ENCODE measurements at regions not wholly inside any gene's neighbourhood (a gene's known extent, or its start where the extent isn't known, plus 50 kb on each side); places are given as distances from the start of the nearest gene placed in this dataset.
"Not testable (repeated sequence)": the region's sequence is repeated elsewhere in the genome, so short reads cannot be mapped to it uniquely, and the experiment has no call there.

DNA sequence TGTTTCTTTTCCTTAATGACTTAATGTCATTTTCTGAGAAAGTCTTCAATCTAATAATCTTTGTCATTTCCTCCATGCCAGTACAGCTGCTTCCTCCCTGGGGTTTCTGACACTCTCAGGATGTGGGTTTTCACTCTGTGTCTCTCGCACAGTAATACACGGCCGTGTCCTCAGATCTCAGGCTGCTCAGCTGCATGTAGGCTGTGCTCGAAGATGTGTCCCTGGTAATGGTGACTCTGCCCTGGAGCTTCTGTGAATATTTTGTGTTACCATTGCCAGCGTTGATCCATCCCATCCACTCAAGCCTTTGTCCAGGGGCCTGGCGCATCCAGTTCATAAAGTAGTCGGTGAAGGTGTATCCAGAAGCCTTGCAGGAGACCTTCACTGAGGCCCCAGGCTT, 97.6 kb downstream of the OR4M2 start:
- H3K36me3 Mint-ChIP-seq (ENCODE audit: low read depth); intact Hi-C loops (cut with micrococcal nuclease); POLR2A ChIA-PET; H3K27ac Mint-ChIP-seq; H3K4me1 Mint-ChIP-seq (ENCODE audit: low read depth); H3K27me3 Mint-ChIP-seq; H3K4me3 Mint-ChIP-seq; DNase-seq; CTCF ChIA-PET; H3K9me3 Mint-ChIP-seq: not testable (repeated sequence)
- ATAC-seq, result peak; percentile 25

DNA sequence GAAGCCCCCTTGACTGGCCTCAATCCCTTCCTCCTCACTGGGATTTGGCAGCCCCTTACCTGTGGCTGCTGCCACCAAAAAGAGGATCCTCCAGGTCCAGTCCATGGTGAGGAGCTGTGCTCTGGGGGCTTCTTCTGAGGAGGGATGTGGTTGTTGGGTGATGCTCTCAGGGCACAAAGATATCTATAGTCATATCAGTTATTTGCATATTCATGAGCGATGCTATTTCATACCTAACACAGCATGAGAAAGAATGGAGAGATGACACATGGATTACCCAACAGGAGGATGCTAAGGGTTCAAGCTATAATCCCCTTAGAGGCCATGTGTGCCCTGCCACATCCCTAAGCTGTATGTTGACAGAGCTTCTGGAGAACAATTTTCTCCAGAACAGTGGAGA, 98.1 kb downstream of the OR4M2 start:
- POLR2A ChIA-PET; H3K36me3 Mint-ChIP-seq (ENCODE audit: low read depth); H3K4me3 Mint-ChIP-seq; CTCF ChIA-PET; H3K4me1 Mint-ChIP-seq (ENCODE audit: low read depth); H3K27me3 Mint-ChIP-seq; intact Hi-C loops (cut with micrococcal nuclease); H3K9me3 Mint-ChIP-seq; H3K27ac Mint-ChIP-seq; DNase-seq: not testable (repeated sequence)
- peak; percentile 71 for ATAC-seq

DNA sequence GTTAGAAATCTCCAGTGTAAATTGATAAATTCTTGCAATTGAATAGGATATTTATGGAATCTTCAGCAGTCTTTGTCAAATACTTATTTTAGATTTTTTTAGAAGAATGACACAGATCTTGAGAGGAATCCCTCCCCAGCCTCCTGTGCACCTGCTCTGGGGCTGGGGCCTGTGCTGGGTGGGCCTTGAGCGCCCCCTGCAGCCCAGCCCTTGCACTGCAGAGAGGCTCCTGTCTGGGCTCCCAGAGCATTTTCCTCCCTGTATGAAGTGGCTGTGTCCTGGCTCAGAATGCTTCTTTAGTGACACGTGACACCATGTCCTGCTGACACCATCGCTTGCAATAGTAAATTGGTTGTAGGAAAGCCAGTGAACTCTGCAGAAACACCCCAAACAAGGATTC, 98.7 kb downstream of the OR4M2 start:
- POLR2A ChIA-PET; intact Hi-C loops (cut with micrococcal nuclease); DNase-seq; H3K4me3 Mint-ChIP-seq; H3K9me3 Mint-ChIP-seq; H3K36me3 Mint-ChIP-seq (ENCODE audit: low read depth); H3K4me1 Mint-ChIP-seq (ENCODE audit: low read depth); ATAC-seq; H3K27me3 Mint-ChIP-seq; CTCF ChIA-PET; H3K27ac Mint-ChIP-seq: not testable (repeated sequence)

DNA sequence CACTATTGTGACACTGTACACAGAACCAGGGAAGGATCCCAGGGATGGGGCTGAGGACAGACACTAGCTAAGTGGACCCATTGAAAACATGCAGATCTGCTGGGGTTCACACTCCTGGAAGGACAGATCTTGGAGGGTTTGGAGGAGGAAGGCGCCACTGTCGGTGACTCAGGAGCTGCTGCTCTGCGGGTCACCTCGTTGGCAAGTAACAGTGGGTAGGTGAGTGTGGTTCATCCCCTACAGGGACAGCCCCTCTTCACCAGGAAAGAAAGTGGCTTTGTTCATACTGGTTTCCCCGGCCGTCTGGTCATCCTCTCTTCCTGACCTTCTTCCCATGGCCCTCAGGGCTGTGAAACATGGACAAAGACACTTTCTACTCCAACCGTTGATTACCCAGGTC, 100.3 kb downstream of the OR4M2 start:
- H3K27me3 Mint-ChIP-seq; CTCF ChIA-PET; H3K9me3 Mint-ChIP-seq; intact Hi-C loops (cut with micrococcal nuclease); POLR2A ChIA-PET; H3K36me3 Mint-ChIP-seq (ENCODE audit: low read depth); ATAC-seq; H3K4me1 Mint-ChIP-seq (ENCODE audit: low read depth); H3K4me3 Mint-ChIP-seq; H3K27ac Mint-ChIP-seq; DNase-seq: not testable (repeated sequence)

DNA sequence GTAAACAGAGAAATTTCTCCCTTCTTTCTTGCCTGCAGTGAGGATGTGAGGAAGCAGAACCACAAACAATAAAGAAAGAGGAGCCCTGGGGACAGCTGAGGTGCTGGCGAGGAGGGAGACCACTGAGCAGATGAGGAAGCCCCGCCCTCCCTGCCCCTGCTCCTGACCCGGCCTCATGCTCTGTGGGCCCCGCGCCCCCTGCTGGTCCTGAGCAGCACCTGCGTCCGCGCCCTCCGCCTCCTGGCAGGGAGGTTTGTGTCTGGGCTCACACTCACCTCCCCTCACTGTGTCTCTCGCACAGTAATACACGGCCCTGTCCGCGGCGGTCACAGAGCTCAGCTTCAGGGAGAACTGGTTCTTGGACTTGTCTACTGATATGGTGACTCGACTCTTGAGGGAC, 104.4 kb downstream of the OR4M2 start:
- ATAC-seq; H3K27me3 Mint-ChIP-seq; POLR2A ChIA-PET; H3K27ac Mint-ChIP-seq; DNase-seq; intact Hi-C loops (cut with micrococcal nuclease); CTCF ChIA-PET; H3K9me3 Mint-ChIP-seq; H3K4me1 Mint-ChIP-seq (ENCODE audit: low read depth); H3K4me3 Mint-ChIP-seq; H3K36me3 Mint-ChIP-seq (ENCODE audit: low read depth): not testable (repeated sequence)

DNA sequence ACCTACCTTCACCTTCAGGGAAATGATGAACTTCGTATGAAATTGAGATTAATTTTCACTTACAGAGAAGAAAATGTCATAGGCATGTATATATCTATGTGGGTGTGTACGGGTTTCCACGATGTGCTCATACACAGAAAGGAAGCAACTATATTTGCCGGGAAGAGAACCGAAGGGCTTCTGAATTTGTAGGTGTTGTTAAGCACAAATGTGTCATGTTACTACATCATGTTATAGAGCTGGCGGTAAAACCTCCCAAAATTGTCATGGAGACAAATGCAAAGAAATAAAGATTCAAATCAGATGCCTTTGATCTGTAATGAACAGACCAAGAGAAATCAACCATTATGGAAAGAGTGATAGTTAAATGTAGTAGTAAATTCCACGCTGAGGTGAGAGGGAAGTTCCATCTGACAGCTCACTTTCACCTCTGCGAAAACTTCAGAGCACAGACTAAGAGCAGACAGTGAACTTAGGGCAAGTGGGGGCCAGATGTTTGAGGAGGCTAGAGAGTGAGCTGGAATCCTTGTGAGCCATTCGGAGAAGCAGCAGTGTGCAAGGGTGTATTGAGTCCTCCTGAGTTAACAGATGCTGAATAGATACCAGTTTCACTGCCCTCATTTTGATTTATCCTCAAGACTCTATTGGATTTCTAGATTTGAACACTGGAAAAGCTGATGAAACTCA, 106.7 kb downstream of the OR4M2 start:
- H3K4me1 Mint-ChIP-seq (ENCODE audit: low read depth); H3K27ac Mint-ChIP-seq; POLR2A ChIA-PET; H3K27me3 Mint-ChIP-seq; H3K9me3 Mint-ChIP-seq; H3K4me3 Mint-ChIP-seq; intact Hi-C loops (cut with micrococcal nuclease); H3K36me3 Mint-ChIP-seq (ENCODE audit: low read depth); CTCF ChIA-PET; DNase-seq: not testable (repeated sequence)
- ATAC-seq, result peak; percentile 85

DNA sequence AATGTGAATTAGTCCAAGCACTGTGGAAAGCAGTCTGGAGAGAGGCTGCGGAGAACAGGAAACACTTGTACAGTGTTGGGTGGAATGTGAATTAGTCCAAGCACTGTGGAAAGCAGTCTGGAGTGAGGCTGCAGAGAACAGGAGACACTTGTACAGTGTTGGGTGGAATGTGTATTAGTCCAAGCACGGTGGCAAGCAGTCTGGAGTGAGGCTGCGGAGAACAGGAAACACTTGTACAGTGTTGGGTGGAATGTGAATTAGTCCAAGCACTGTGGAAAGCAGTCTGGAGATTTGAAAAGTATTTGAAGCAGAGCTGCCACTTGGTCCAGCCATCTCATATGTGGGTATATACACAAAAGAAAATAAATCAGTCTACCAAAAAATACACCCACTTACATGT, 111.5 kb downstream of the OR4M2 start:
- CTCF ChIA-PET; H3K27me3 Mint-ChIP-seq; H3K9me3 Mint-ChIP-seq; H3K36me3 Mint-ChIP-seq (ENCODE audit: low read depth); POLR2A ChIA-PET; intact Hi-C loops (cut with micrococcal nuclease); DNase-seq; ATAC-seq; H3K4me1 Mint-ChIP-seq (ENCODE audit: low read depth); H3K4me3 Mint-ChIP-seq; H3K27ac Mint-ChIP-seq: not testable (repeated sequence)

DNA sequence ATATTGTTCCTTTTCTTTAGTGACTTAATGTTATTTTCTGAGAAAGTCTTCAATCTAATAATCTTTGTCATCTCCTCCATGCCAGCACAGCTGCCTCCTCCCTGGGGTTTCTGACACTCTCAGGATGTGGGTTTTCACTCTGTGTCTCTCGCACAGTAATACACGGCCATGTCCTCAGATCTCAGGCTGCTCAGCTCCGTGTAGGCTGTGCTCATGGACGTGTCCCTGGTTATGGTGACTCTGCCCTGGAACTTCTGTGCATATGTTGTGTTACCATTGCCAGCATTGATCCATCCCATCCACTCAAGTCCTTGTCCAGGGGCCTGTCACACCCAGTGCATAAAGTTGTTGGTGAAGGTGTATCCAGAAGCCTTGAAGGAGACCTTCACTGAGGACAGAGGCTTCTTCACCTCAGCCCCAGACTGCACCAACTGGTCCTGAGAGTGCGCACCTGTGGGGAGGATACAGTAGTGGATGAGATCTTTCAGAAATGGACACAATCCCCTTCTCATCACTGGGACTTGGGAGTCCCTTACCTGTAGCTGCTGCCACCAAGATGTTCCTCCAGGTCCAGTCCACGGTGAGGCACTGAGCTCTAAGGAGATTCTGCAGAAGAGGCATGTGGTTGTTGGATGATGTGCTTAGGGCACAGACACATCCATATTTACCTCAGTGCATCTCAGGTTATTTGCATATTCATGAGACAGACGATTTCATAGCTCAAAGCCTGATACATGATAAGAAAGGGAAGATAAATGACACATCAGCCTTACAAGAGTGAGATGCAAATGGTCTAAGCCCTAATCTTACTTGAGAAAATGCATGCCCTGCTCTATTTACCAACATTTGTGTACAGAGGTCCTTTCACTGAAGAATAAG, 114.7 kb downstream of the OR4M2 start:
- H3K9me3 Mint-ChIP-seq; H3K4me3 Mint-ChIP-seq; POLR2A ChIA-PET; intact Hi-C loops (cut with micrococcal nuclease); CTCF ChIA-PET; DNase-seq; H3K27ac Mint-ChIP-seq; H3K36me3 Mint-ChIP-seq (ENCODE audit: low read depth); H3K27me3 Mint-ChIP-seq; H3K4me1 Mint-ChIP-seq (ENCODE audit: low read depth): not testable (repeated sequence)
- peak; percentile 67 for ATAC-seq

DNA sequence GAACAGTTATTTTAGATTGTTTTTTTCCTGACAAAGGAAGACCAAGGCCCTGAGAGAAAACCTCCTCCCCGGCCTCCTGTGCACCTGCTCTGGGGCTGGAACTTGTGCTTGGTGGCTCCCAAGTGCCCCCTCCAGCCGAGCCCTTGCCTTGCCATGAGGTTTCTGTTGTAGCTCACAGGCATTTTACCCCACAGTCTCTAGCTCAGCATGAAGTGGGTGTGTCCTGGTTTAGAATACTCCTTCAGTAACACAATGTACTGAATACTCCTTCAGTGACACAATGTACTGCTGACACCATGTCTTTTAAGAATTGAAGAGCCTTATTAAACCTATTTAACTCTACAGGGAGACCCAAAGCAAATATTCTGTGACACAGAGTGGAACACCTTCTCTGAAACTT, 116.1 kb downstream of the OR4M2 start:
- CTCF ChIA-PET; H3K9me3 Mint-ChIP-seq; ATAC-seq; H3K27ac Mint-ChIP-seq; H3K4me3 Mint-ChIP-seq; H3K4me1 Mint-ChIP-seq (ENCODE audit: low read depth); H3K27me3 Mint-ChIP-seq; DNase-seq; H3K36me3 Mint-ChIP-seq (ENCODE audit: low read depth); intact Hi-C loops (cut with micrococcal nuclease); POLR2A ChIA-PET: not testable (repeated sequence)

DNA sequence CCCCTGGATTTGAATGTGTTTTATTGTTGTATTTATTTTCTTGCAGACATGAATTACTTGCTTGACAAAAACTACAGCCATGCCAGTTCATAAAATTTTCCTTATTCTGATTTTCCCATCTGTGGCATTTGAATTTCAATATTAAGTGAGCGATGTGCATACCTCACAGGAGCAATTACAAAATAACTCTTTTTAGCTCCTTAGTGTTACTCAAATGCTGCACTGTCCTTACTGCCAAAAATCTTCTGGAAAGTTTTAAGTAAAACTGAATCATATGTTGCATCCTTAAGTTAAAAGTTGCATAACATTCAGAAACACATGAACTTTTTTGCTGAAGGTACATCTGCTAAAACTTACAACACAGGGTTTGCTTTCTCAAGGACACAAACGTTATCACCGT, 120.1 kb downstream of the OR4M2 start:
- H3K9me3 Mint-ChIP-seq; H3K4me1 Mint-ChIP-seq (ENCODE audit: low read depth); DNase-seq; POLR2A ChIA-PET; H3K27ac Mint-ChIP-seq; H3K27me3 Mint-ChIP-seq; H3K4me3 Mint-ChIP-seq; ATAC-seq; CTCF ChIA-PET; H3K36me3 Mint-ChIP-seq (ENCODE audit: low read depth); intact Hi-C loops (cut with micrococcal nuclease): not testable (repeated sequence)

DNA sequence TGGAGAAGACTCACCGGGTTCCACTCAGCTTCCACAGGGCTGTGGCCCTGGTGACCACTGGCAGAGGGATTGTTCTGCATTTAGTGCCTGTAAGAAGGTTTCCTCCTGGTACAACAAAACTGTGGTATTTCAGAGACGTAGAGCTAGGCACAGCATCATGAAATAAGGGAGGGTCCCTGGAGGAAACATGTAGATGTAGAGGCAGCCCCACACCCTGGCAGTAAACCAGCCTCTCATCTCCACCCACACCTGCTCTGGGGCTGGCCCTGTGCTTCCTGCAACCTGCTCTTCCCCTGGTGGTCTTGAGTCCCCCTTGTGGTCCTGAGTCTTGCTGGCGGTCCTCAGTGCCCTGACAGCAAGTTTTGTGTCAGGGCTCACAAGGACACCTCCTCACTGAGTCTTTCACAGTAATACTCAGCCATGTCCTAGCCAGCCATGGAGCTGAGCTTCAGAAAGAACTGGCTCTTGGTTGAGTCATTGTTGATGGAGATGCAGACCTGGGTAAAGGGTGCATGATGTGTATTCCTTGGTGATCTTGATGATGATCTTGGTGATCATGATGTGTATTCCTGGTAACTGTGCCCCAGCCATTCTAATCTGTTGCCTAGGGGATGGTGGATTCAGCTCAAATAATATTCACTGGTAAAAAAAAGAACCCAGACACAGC, 121.8 kb downstream of the OR4M2 start:
- DNase-seq; H3K27me3 Mint-ChIP-seq; H3K4me3 Mint-ChIP-seq; intact Hi-C loops (cut with micrococcal nuclease); POLR2A ChIA-PET; H3K9me3 Mint-ChIP-seq; CTCF ChIA-PET; H3K27ac Mint-ChIP-seq; H3K36me3 Mint-ChIP-seq (ENCODE audit: low read depth); H3K4me1 Mint-ChIP-seq (ENCODE audit: low read depth): not testable (repeated sequence)
- peak; percentile 81 for ATAC-seq

DNA sequence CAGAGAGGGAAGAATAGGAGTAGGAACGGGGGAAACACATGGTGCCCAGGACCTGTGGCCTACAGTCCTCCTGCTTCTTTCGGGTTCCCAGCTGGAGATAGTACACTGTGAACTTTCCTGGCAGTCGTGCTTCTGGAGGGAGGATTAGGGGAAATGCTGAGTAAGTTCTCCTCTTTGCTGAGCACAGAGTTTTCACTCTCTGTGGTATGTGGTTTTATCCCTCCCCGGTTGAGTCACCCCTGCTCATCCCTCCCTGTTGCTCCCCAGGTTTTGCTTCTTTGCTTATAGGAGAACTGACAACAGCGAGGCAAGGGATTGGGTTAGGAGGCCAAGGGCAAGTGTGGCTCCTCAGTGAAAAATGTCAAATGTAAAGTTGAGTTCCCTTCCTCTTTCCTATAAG, 122.9 kb downstream of the OR4M2 start:
- H3K27ac Mint-ChIP-seq; CTCF ChIA-PET; H3K36me3 Mint-ChIP-seq (ENCODE audit: low read depth); H3K4me1 Mint-ChIP-seq (ENCODE audit: low read depth); intact Hi-C loops (cut with micrococcal nuclease); POLR2A ChIA-PET; H3K9me3 Mint-ChIP-seq; H3K27me3 Mint-ChIP-seq; DNase-seq; H3K4me3 Mint-ChIP-seq: not testable (repeated sequence)
- ATAC-seq, result peak; percentile 50

All from activated CD8-positive, alpha-beta T cell treated with anti-CD3 and anti-CD28 coated beads for 36 hours (primary cell).